Liver (tissue), 8 donors: ENCODE measurements at regions not wholly inside any gene's neighbourhood (a gene's known extent, or its start where the extent isn't known, plus 50 kb on each side); places are given as distances from the start of the nearest gene placed in this dataset.
A peak's percentile ranks its signal among the peaks of the same experiment; 100 is the strongest.

Source experiments
- DNase-seq: peaks from one replicate; pipeline ENCODE4 v3.0.0-alpha.2; 2017; ENCODE audit warnings: low spot score
- H3K27ac ChIP-seq, 2 donors: one replicate each; pipeline ENCODE4 v1.7.0; 2013; ENCODE audit warnings: inconsistent platforms in 2 of 2, low read length in 2 of 2, control low read depth in 1 of 2, low read depth in 1 of 2, mild to moderate bottlenecking in 1 of 2
- H3K27me3 ChIP-seq, 4 donors: one replicate each; pipeline versions ENCODE4 v1.6.1 to v1.7.0; 2013; ENCODE audit warnings: low read length in 3 of 4, inconsistent platforms in 1 of 4, mild to moderate bottlenecking in 1 of 4, moderate library complexity in 1 of 4; ENCODE audit not compliant: control insufficient read depth in 4 of 4, insufficient read depth in 4 of 4
- H3K36me3 ChIP-seq, 4 donors: one replicate each; pipeline versions ENCODE4 v1.6.1 to v1.7.0; 2013; ENCODE audit warnings: low read length in 3 of 4, mild to moderate bottlenecking in 3 of 4, low read depth in 1 of 4, moderate library complexity in 1 of 4; ENCODE audit not compliant: control insufficient read depth in 4 of 4, insufficient read depth in 3 of 4
- H3K4me1 ChIP-seq, 4 donors: one replicate each; pipeline versions ENCODE4 v1.6.1 to v1.7.0; 2013; ENCODE audit warnings: low read length in 3 of 4, mild to moderate bottlenecking in 3 of 4, moderate library complexity in 1 of 4; ENCODE audit not compliant: control insufficient read depth in 4 of 4, insufficient read depth in 4 of 4
- H3K4me3 ChIP-seq, 3 donors: one replicate each; pipeline versions ENCODE4 v1.6.1 to v1.7.0; 2013; ENCODE audit warnings: low read length in 3 of 3, control low read depth in 1 of 3, low read depth in 1 of 3, mild to moderate bottlenecking in 1 of 3
- H3K9ac ChIP-seq, 2 donors: one replicate each; pipeline ENCODE4 v1.7.0; 2013; ENCODE audit warnings: low read length in 2 of 2, mild to moderate bottlenecking in 2 of 2, moderate library complexity in 2 of 2, control low read depth in 1 of 2, low read depth in 1 of 2
- H3K9me3 ChIP-seq, 4 donors: one replicate each; pipeline versions ENCODE4 v1.6.1 to v1.7.0; 2013; ENCODE audit warnings: low read length in 3 of 4; ENCODE audit not compliant: control insufficient read depth in 4 of 4
- EGR1 ChIP-seq, 2 donors: IDR thresholded peaks; 2 replicates each; pipeline ENCODE4 v1.6.1; 2016 to 2018; ENCODE audit warnings: antibody characterized with exemption in 2 of 2, low read depth in 2 of 2
- FOXA2 ChIP-seq: IDR thresholded peaks from 2 replicates; pipeline ENCODE4 v1.6.1; 2016; ENCODE audit warnings: antibody characterized with exemption
- HNF4A ChIP-seq, 2 donors: conservative IDR thresholded peaks; 2 replicates each; pipeline ENCODE4 v1.6.1; 2016; ENCODE audit warnings: antibody characterized with exemption in 2 of 2, mild to moderate bottlenecking in 2 of 2
- JUND ChIP-seq, 2 donors: IDR thresholded peaks; 2 replicates each; pipeline ENCODE4 v1.6.1; 2016; ENCODE audit warnings: antibody characterized with exemption in 2 of 2
- RAD21 ChIP-seq, 2 donors: IDR thresholded peaks; 2 replicates each; pipeline ENCODE4 v1.6.1; 2016; ENCODE audit warnings: antibody characterized with exemption in 2 of 2, mild to moderate bottlenecking in 2 of 2
- REST ChIP-seq: IDR thresholded peaks from 2 replicates; pipeline ENCODE4 v1.6.1; 2016; ENCODE audit warnings: antibody characterized with exemption, mild to moderate bottlenecking
- RXRA ChIP-seq, 2 donors: IDR thresholded peaks; 2 replicates each; pipeline ENCODE4 v1.6.1; 2017 to 2018; ENCODE audit warnings: antibody characterized with exemption in 2 of 2, mild to moderate bottlenecking in 1 of 2
- SP1 ChIP-seq: IDR thresholded peaks from 2 replicates; pipeline ENCODE4 v1.6.1; 2018; ENCODE audit warnings: antibody characterized with exemption, mild to moderate bottlenecking
- TAF1 ChIP-seq: conservative IDR thresholded peaks from 2 replicates; pipeline ENCODE4 v1.6.1; 2016; ENCODE audit warnings: antibody characterized with exemption, mild to moderate bottlenecking
- YY1 ChIP-seq: IDR thresholded peaks from 2 replicates; pipeline ENCODE4 v1.6.1; 2016; ENCODE audit warnings: antibody characterized with exemption, mild to moderate bottlenecking
- ZBTB33 ChIP-seq: IDR thresholded peaks from 2 replicates; pipeline ENCODE4 v1.6.1; 2016; ENCODE audit warnings: antibody characterized with exemption
- whole genome bisulfite sequencing: extraction: QIAGEN DNeasy Blood & Tissue Kit; methylation state at CpG from one replicate; pipeline ENCODE4 v1.1.7; 2013; 5-methylcytosine and 5-hydroxymethylcytosine counted together
- TF ChIP-seq, protein P1 (sequence below): IDR thresholded peaks from 2 replicates; pipeline ENCODE4 v1.6.1; 2016; ENCODE audit warnings: antibody characterized with exemption
- TF ChIP-seq, protein P2 (sequence below): fragments of 150-350 bp; IDR thresholded peaks from 2 replicates; pipeline ENCODE4 v1.5.1; 2017; ENCODE audit warnings: improper control_type of control experiment, low read depth, low read length; ENCODE audit not compliant: missing input control
- donor health status: healthy.
- donor health status: healthy.
- donor health status: healthy.
- donor health status: healthy.
- donor health status: healthy.

- no peak overlapping the region for H3K9ac ChIP-seq
- H3K9me3 ChIP-seq: no peaks in the 10 kb centered on the region
- no peaks in the 10 kb centered on the region for H3K27me3 ChIP-seq
- WGBS: 91% methylated on average over 13 of the region's 13 CpGs
- no peak overlapping the region for H3K4me3 ChIP-seq
- no peak overlapping the region for H3K27ac ChIP-seq
- DNase-seq: peak; percentile 21
- no peaks in the 10 kb centered on the region for H3K36me3 ChIP-seq
- TF ChIP-seq, protein P1, sequence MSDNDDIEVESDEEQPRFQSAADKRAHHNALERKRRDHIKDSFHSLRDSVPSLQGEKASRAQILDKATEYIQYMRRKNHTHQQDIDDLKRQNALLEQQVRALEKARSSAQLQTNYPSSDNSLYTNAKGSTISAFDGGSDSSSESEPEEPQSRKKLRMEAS: no peak
- TF ChIP-seq ZBTB33: no peak
- peaks cover 0 to 8% (median 4%) of the 10 kb centered on the region in 4 donors for H3K4me1 ChIP-seq
Observed at GRCh38 chr2:71932780-71933466, 214.7 kb downstream of the CYP26B1 start.

DNA sequence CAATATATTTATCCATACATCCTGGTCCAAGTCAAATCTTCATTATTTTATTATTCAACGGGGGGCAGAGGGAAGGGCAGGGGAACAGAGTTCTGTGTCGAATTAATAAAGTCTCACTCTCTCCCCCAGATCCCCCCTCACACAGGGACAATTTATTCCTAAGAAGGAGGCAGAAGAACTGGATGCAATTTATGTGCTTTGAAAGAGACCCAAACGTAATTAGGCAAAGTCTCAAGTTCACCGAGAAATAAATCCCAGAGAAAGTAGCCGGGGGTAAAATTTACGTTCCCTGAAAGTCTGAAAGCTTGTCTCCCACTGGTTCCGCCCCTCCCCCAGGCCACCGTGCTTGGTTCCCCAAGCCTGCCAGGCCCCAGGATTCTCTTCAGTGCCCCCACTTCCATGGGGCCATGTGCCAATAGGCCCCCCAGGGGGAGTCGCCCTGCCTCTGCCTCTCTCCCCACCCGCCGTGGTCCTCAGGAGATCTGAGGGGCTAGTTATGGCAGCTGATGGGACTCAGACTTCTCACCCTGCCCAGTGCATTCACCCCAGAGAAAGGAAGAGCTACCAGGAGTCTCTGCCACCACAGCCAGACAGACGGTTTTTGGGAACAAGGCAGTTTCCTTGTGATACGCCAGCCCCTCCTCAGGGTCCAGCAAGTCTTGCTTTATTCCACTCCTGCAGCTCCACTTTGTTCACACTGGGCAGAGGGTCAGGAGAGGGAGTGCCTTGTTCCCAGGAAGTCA, 215.5 kb downstream of the CYP26B1 start:
- 91% methylated on average over 13 of the region's 13 CpGs for WGBS
- Histone ChIP-seq H3K4me3 (no peak overlapping the region), H3K9ac (no peak overlapping the region), H3K27me3 (no peaks in the 10 kb centered on the region), H3K27ac (no peak overlapping the region), H3K9me3 (no peaks in the 10 kb centered on the region), H3K36me3 (no peaks in the 10 kb centered on the region), H3K4me1 (peaks cover 0 to 8% (median 4%) of the 10 kb centered on the region in 4 donors)
- TF ChIP-seq JUND (IDR thresholded peaks at IDR 0.05) (no peak), TAF1 (no peak)
- peak; percentile 22 for DNase-seq

- H3K9me3 ChIP-seq: no peaks in the 10 kb centered on the region
- H3K4me1 ChIP-seq: peaks cover 0 to 8% (median 4%) of the 10 kb centered on the region in 4 donors
- 70% methylated on average over 12 of the region's 12 CpGs for WGBS
- TF ChIP-seq YY1 (no peak), FOXA2 (no peak), REST (no peak), RXRA (IDR thresholded peaks at IDR 0.05) (peak in 1 of 2 donors; percentile 31), TAF1 (no peak), EGR1 (IDR thresholded peaks at IDR 0.05; ENCODE audit: low read depth in 2 of 2) (no peak), HNF4A (conservative IDR thresholded peaks at IDR 0.05) (peak; percentile 41 to 52), RAD21 (IDR thresholded peaks at IDR 0.05) (peak in 1 of 2 donors; percentile 19), SP1 (no peak), ZBTB33 (no peak)
- TF ChIP-seq, protein P2, sequence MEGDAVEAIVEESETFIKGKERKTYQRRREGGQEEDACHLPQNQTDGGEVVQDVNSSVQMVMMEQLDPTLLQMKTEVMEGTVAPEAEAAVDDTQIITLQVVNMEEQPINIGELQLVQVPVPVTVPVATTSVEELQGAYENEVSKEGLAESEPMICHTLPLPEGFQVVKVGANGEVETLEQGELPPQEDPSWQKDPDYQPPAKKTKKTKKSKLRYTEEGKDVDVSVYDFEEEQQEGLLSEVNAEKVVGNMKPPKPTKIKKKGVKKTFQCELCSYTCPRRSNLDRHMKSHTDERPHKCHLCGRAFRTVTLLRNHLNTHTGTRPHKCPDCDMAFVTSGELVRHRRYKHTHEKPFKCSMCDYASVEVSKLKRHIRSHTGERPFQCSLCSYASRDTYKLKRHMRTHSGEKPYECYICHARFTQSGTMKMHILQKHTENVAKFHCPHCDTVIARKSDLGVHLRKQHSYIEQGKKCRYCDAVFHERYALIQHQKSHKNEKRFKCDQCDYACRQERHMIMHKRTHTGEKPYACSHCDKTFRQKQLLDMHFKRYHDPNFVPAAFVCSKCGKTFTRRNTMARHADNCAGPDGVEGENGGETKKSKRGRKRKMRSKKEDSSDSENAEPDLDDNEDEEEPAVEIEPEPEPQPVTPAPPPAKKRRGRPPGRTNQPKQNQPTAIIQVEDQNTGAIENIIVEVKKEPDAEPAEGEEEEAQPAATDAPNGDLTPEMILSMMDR: no peak
- no peak overlapping the region for H3K9ac ChIP-seq
- H3K4me3 ChIP-seq: no peak overlapping the region
- no peak overlapping the region for H3K27ac ChIP-seq
- no peaks in the 10 kb centered on the region for H3K27me3 ChIP-seq
- no peaks in the 10 kb centered on the region for H3K36me3 ChIP-seq
- DNase-seq: peak; percentile 16
Observed at GRCh38 chr2:71930049-71930681, 217.5 kb downstream of the CYP26B1 start.
